Neural progenitor cell (in vitro differentiated cells): ENCODE measurements at regions not wholly inside any gene's neighbourhood (a gene's known extent, or its start where the extent isn't known, plus 50 kb on each side); places are given as distances from the start of the nearest gene placed in this dataset.

ENCODE experiments used
- EZH2 ChIP-seq: fragments of 200-600 bp; sonication (generic); IDR thresholded peaks from 2 replicates; pipeline ENCODE4 v1.6.1; 2017; ENCODE audit warnings: antibody characterized with exemption, mild to moderate bottlenecking, moderate library complexity
- EZH2phosphoT487 ChIP-seq: fragments of 200-600 bp; sonication (generic); IDR thresholded peaks from 2 replicates; pipeline ENCODE4 v1.6.1; 2017; ENCODE audit warnings: antibody characterized with exemption
- TF ChIP-seq, protein P1 (sequence below): fragments of 200-600 bp; sonication (generic); IDR thresholded peaks from 2 replicates; pipeline ENCODE4 v1.5.1; 2017; ENCODE audit warnings: antibody characterized with exemption, mild to moderate bottlenecking

- TF ChIP-seq, protein P1, sequence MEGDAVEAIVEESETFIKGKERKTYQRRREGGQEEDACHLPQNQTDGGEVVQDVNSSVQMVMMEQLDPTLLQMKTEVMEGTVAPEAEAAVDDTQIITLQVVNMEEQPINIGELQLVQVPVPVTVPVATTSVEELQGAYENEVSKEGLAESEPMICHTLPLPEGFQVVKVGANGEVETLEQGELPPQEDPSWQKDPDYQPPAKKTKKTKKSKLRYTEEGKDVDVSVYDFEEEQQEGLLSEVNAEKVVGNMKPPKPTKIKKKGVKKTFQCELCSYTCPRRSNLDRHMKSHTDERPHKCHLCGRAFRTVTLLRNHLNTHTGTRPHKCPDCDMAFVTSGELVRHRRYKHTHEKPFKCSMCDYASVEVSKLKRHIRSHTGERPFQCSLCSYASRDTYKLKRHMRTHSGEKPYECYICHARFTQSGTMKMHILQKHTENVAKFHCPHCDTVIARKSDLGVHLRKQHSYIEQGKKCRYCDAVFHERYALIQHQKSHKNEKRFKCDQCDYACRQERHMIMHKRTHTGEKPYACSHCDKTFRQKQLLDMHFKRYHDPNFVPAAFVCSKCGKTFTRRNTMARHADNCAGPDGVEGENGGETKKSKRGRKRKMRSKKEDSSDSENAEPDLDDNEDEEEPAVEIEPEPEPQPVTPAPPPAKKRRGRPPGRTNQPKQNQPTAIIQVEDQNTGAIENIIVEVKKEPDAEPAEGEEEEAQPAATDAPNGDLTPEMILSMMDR, result no peak
- TF ChIP-seq EZH2, result no peak
- TF ChIP-seq EZH2phosphoT487, result no peak
Measured at GRCh38 chr2:163462993-163463392, 272.8 kb downstream of the FIGN start.
